M059J (cell line): ENCODE measurements at regions not wholly inside any gene's neighbourhood (a gene's known extent, or its start where the extent isn't known, plus 50 kb on each side); places are given as distances from the start of the nearest gene placed in this dataset.

Experiments used
- DNase-seq: peaks from one replicate; pipeline ENCODE4 v3.0.0-alpha.2; 2012; ENCODE audit warnings: low read depth

DNA sequence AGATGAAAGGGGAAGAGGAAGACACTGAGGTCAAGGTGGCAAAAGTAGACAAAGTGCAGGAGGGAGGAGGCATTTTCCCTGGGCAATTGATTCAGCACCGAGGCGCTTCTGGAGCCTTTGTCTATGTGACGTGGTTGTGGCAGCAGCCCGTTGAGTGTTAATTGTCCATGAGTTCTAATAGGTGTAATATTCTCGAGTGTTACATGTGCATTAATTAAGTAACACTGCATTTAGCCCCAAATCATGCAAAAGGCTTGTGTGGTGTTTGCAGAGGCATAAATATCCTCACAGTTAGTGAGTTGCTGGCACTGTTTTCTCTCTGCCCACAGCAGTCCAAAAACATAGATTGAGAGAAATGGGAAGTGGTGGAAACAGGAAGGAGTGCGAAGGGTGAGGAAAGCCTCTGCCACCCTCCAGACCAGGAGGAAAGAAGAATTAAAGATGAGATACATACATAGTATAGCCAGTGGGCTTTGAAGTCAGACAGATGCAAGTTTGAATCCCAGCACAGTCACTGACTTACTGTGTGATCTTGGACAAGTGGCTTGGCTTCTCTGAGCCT lies 361.2 kb downstream of the MN1 start:
- no peak for DNase-seq

DNA sequence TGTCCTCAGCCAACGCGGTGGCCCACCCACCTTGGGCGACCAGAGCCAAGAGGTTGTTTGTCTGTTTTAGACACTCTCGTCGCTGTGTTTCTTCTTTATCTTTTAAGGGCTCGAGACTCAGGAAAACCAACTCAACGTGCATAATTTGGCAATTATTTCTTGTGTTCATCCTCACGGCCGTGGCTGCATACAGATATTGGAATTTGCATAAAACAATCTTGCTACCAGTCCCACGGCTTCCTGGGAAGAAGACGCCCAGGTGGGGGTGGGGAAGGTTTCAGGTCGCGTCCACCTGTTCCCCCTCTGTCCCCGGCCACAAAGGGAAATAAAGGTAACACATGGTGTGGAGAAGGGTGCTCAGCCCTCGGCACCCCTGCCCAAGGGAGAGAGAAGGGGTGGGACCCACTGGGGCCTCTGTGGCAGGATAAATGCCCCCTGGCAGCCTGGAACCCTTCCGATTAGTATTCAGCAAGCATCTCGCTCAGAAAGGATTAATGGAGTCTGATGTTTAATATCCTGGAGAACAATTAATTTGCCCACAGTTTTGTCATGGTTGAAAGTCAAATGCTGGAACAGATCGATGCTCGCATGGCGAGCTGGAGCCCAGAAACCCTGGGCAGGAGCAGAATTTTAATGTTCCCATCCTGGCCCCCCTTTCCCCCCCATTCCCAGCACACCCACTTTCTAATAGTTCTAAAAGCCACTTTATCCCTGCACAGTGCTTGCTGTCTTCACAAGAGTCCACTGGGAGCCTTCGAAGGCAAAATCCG lies 359.7 kb downstream of the MN1 start:
- DNase-seq = no peak

- DNase-seq = no peak
Measured at GRCh38 chr22:27443306-27443705, 358.2 kb downstream of the MN1 start.

DNA sequence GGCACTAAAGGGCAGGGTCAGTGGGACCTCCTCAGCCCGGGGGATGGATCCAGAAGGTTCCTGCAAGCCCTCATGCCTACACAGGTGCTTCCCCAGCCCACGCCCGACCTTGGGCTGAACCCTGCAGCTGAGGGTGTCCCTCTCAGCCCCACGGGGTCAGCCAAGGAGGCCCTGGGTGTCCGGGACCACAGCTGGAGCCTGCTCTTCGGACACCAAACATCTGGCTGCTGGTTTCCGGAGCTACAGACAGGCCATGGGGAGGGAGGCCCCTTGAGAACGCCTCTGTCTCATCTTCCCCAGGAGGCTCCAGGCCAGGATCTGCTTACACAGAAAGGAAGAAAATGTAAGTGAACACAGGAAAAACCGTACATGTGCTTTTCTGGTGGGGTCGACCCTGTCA lies 355.7 kb downstream of the MN1 start:
- no peak for DNase-seq

- DNase-seq = no peak
Measured at GRCh38 chr22:27447289-27447688, 354.3 kb downstream of the MN1 start.

- DNase-seq = no peak
Measured at GRCh38 chr22:27450448-27450847, 351.1 kb downstream of the MN1 start.

DNA sequence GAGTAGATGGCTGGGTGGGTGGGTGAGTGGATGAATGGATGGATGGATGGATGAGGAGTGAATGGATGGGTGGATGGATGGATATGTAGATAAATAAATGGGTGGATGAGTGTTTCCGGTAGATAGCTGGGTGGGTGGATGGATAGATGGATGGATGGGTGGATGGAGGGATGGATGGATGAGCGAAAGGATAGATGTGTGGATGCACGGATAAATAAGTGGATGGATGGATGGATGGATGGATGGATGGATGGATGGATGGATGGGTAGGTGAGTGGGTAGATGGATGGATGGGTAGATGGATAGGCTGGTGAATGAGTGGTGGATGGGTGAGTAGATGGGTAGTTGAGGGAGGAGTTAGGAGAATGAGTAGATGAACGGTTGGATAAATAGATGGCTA lies 349.3 kb downstream of the MN1 start:
- no peak for DNase-seq

- DNase-seq = no peak
Measured at GRCh38 chr22:27452922-27453321, 348.6 kb downstream of the MN1 start.

- DNase-seq = no peak
Measured at GRCh38 chr22:27453725-27454124, 347.8 kb downstream of the MN1 start.

GRCh38 chr22:27454807-27455450 lies 346.6 kb downstream of the MN1 start:
- peak; percentile 50 for DNase-seq

- DNase-seq = no peak
Measured at GRCh38 chr22:27455526-27455925, 346.0 kb downstream of the MN1 start.

DNA sequence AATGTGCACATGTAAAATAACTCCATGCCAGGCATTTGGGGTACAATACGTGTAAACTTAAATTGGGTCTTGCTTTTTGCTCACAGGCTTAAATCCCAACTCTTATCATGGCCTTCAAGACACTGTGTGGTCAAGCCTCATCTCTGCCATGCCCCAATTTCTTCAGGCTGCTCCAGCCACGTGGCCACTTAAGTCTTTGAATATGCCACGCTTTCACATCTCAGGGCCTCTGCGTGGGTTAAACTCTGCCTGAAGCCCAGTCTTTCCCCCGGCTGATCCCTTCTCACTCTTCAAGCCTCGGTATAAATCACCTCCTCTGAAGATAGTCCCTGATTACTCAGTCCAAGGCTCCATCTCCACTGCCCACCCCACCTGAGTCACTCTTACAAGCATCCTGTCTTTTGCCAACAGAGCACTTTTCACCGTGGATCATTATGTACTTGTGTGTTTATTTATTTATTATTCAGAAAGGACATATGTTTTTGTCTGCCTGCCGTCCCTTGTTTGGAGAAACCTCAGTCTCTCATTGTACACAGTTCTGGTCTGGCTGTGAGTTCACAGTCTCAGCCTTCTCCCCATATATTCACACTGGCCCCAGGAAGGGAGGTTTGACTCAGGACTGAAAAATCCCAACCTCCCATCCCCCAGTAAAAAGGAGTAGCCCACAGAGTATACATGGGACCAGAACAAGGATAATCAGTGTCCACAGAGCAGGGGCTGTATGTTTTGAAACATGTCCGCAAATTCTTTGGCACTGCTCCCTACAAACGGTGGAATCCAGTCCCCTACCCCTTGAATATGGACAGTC lies 344.7 kb downstream of the MN1 start:
- peak; percentile 87 for DNase-seq

- no peak for DNase-seq
Measured at GRCh38 chr22:27459999-27460398, 341.6 kb downstream of the MN1 start.

- DNase-seq = no peak
Measured at GRCh38 chr22:27460591-27461347, 340.8 kb downstream of the MN1 start.

GRCh38 chr22:27461470-27461869 lies 340.1 kb downstream of the MN1 start:
- DNase-seq = peak; percentile 92

GRCh38 chr22:27462190-27462589 lies 339.4 kb downstream of the MN1 start:
- no peak for DNase-seq

DNA sequence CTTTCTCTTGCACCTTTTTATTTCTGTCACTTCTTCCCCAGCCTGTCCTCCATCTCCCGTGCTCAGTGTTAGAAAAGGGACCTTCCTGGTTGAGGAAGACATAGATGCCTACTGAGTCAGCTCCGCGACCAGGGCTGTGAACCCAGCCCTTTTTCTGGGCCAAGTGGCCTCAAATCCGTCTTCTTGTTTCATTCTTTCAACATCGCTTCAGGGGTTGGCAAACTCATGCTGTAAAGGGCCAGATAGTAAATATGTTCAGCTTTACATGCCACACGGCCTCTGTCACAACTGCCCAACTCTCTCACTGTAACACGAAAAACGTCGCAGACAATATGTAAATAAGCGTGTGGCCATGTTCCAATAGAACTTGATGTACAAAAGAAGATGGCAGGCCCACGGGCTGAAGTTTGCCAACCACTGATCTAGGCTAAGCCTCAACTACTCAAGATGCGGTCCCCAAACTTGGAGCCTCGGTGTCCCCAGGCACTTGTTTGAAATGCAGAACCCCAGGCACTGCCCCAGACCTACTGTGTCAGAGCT lies 338.4 kb downstream of the MN1 start:
- DNase-seq = no peak

DNA sequence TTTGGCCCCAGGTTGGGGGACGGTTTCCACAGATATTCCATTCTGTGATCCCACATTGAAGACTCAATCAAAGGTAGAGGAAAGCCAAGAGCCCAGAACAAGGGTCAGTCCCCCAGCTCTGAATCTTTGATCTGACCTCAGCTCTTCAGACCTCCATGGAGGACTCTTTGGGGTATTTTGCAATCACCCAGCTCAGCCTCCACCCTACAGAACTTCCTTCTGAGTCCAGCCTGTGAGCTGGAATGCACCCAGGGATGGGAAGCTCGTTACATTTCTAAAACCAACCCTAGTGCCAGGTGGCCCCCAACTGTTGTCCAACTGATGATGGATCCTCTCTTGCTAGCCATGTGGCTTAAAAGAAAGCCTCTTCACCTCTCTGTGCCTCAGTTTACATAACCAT lies 335.3 kb downstream of the MN1 start:
- DNase-seq = no peak

DNA sequence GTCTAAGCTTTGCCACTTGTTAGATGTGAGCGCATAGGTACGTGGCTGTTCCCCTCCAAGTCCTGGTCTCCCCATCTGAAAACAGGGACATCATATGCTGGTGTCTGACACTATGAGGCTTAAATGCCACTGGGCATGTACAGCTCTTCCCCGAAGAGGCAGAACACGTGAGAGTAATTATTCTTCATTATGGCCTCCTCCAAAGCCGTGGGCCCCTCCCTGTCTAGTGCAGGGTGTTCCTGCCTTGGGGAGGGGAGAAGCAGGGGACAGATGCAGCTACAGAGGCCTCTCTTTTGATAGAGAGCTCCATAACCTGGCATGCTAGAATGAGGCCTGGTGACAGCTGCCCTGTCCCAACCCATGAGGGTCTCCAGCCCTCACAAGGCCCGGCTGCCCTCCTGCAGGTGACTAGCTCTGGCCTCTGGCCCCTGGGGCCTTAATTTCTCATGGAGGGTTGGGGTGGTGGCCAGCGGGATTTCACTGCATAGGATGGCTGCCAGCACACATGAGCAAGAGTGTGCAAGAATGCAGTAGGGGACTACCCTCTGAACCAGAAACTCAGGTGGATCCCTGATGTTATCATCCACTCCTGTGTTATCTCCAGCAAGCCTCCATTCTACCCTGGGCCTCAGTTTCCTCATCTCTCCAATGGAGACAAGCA lies 334.6 kb downstream of the MN1 start:
- no peak for DNase-seq

- no peak for DNase-seq
Measured at GRCh38 chr22:27467711-27468110, 333.8 kb downstream of the MN1 start.

DNA sequence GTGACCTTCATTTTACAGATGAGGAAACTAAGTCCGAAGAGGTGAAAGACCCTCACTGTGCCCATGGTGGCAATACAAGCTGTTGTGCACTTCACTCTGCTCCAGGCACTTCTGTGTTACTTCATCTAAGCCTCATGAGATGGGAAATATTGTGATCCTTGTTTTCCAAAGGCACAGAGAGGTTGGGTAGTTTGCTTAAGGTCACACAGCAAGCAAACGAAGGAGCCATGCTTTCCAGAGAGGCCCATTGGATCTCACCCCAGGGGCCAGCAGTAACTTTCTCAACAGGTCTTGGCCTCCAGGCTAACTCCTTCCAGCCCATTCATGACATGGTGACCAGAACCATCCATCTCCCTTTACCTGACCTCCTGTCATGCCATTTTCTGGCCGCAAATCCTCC lies 332.8 kb downstream of the MN1 start:
- no peak for DNase-seq
